ENCODE measurements at regions not wholly inside any gene's neighbourhood (a gene's known extent, or its start where the extent isn't known, plus 50 kb on each side); places are given as distances from the start of the nearest gene placed in this dataset.

DNA sequence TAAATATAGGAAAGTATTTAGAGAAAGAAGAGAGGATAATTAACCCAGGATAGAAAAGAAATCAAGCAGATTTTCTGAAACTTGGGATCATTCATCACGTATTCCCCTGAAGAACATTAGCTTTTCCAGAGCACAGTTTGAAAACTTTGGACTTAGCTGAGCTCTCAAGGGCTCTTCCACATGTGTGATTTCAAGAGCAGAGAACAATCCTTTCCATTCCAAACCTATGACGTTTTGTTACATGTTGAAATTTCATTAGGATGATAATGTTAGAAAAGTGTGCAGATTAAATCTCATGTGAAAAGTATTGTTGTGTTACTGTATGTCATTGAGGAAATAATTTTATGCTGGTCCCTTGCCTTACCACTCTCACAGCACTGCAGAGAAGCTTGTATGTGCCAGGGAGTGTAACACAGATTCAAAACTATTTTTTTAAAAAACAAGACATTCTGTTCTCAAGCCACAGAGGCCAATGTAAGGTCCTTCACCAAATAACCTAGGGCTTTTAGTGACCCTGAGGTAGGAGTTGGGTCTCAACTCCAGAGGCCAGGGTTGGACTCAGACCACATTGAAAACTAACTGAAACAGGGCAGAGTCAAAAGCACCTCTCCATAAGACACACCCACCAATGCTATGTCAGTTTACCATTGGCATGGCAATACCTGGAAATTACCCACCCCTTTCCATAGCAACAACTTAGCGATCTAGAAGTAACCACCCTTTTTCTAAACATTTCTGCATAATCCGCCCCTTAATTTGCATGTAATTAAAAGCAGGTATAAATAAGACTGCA is 141.3 kb downstream of the ANXA5 start:
- no peaks in the 10 kb centered on the region for H3K4me1 Mint-ChIP-seq
- no peak for ATAC-seq (replicated peaks)

DNA sequence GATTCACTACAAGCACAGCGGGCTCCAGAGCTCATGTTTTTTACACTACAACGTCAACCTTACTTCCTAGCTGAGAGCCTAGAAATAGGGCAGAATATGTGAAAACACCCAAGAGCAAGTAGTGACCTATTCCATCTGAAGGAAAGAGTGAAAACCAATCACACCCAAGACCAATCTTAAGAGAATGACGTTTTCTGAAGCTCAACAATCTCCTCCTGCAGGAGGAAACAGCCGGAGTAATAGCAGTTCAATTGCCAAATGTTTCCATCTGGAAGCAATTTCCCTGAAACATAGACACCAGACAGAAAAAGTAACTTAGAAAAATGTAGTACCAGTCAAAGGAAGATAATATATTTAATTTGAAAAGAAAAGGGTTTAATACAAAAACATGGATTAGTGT is 142.4 kb downstream of the ANXA5 start:
- H3K36me3 Mint-ChIP-seq (ENCODE audit: low read depth), result no peaks in the 10 kb centered on the region
- ATAC-seq (replicated peaks), result no peak
- H3K27ac Mint-ChIP-seq, result no peak overlapping the region
- no peaks in the 10 kb centered on the region for H3K9me3 Mint-ChIP-seq
- H3K27me3 Mint-ChIP-seq, result peaks cover 23% of the 10 kb centered on the region
- H3K4me3 Mint-ChIP-seq, result no peak overlapping the region
- no peaks in the 10 kb centered on the region for H3K4me1 Mint-ChIP-seq

More for the DNA sequence above, 141.3 kb downstream of the ANXA5 start:
- H3K36me3 Mint-ChIP-seq (ENCODE audit: low read depth), result no peaks in the 10 kb centered on the region
- H3K4me3 Mint-ChIP-seq, result no peak overlapping the region
- no peak overlapping the region for H3K27ac Mint-ChIP-seq
- H3K9me3 Mint-ChIP-seq, result no peaks in the 10 kb centered on the region
- H3K27me3 Mint-ChIP-seq, result peaks cover 22% of the 10 kb centered on the region

DNA sequence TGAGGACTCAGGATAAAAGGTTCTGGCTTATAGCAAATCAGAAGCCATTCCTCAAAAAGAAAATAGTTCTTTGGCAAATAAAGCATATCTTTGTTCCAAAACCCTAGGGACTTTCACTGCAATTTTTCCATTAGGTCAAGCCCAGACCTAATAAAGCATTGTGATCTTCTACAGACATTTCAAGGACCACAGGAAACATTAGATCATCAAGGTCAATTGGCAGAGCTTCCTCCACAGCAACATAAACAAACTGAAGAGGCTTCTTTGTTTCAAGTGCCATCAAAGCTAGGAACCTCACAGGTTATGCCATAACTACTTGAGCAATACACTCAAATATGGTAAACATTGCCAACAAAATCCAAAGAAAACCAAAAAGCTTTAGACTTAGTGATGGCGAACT is 144.9 kb downstream of the ANXA5 start:
- Mint-ChIP-seq H3K27me3 (peaks cover 37% of the 10 kb centered on the region), H3K27ac (no peak overlapping the region), H3K4me3 (no peak overlapping the region), H3K36me3 (ENCODE audit: low read depth) (no peaks in the 10 kb centered on the region), H3K9me3 (no peaks in the 10 kb centered on the region), H3K4me1 (no peaks in the 10 kb centered on the region)
- no peak for ATAC-seq (replicated peaks)

- Mint-ChIP-seq H3K27ac (no peak overlapping the region), H3K4me1 (no peaks in the 10 kb centered on the region), H3K4me3 (no peak overlapping the region), H3K36me3 (ENCODE audit: low read depth) (no peaks in the 10 kb centered on the region), H3K27me3 (peaks cover 36% of the 10 kb centered on the region), H3K9me3 (peaks cover 4% of the 10 kb centered on the region)
- ATAC-seq (replicated peaks), result no peak
Observed at GRCh38 chr4:121551271-121551670, 145.5 kb downstream of the ANXA5 start.

DNA sequence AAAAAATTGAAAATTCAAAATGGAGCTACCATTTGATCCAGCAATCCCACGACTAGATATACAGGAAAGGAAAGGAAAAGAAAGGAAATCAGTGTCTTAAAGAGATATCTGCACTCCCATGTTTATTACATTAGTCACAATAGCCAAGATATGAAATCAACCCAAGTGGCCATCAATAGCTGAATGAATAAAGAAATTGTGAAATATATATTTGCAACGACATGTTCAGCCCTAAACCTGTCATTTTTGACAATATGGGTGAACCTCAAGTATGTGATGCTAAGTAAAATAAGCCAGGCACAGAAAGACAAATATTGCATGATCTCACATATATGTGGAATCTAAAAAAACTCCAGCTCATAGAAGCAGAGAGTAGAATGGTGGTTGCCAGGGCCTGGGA is 155.1 kb downstream of the ANXA5 start:
- peaks cover 4% of the 10 kb centered on the region for H3K27me3 Mint-ChIP-seq
- H3K4me1 Mint-ChIP-seq, result no peaks in the 10 kb centered on the region
- H3K27ac Mint-ChIP-seq, result no peak overlapping the region
- H3K36me3 Mint-ChIP-seq (ENCODE audit: low read depth), result no peaks in the 10 kb centered on the region
- peaks cover 2% of the 10 kb centered on the region for H3K9me3 Mint-ChIP-seq
- ATAC-seq (replicated peaks), result no peak
- no peak overlapping the region for H3K4me3 Mint-ChIP-seq

DNA sequence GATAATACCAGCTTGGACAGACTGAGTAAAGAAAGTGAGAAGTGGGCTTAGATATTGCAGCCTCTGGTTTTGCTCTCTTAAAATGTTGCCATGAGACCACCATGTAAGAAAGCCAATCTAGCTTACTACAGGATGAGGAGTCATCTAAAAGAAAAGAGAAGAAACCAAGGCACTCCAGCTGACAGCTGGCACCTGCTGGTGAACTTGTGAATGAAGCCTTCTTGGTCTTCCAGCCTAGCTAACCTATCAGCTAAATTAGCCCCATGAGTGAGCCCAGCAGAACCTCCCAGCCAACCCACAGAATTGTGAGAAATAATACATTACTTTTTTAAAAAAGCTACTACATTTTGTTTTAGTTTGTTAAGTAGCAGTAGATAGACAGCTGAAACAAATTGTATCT is 154.5 kb upstream of the QRFPR start:
- ATAC-seq (replicated peaks), result no peak
- Mint-ChIP-seq H3K27ac (no peak overlapping the region), H3K36me3 (ENCODE audit: low read depth) (no peaks in the 10 kb centered on the region)

DNA sequence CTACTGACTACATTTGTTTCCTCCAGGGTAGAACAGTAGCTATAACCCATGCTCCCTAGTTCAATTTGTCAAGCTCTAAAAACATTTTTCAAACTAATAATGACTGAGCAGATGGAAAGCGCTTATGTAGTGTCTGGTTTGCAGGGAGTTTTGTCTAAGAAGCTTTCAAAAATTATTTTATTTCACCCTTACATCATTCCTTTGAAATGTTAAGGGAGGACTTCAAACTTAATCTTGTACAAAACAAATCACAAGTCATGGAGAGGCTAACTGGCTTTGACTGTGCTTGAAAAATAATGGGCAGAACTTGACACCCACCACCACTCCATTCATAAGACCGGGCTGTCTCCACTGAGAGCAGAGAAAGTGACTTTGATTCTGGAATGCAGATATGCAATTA is 153.4 kb upstream of the QRFPR start:
- Mint-ChIP-seq H3K4me1 (peaks cover 5% of the 10 kb centered on the region), H3K9me3 (peaks cover 5% of the 10 kb centered on the region), H3K27me3 (peaks cover 34% of the 10 kb centered on the region), H3K36me3 (ENCODE audit: low read depth) (no peaks in the 10 kb centered on the region), H3K4me3 (no peak overlapping the region), H3K27ac (no peak overlapping the region)
- no peak for ATAC-seq (replicated peaks)

More for the DNA sequence above, 154.5 kb upstream of the QRFPR start:
- Mint-ChIP-seq H3K4me3 (no peak overlapping the region), H3K4me1 (peaks cover 5% of the 10 kb centered on the region), H3K27me3 (peaks cover 22% of the 10 kb centered on the region), H3K9me3 (peaks cover 5% of the 10 kb centered on the region)

GRCh38 chr4:121526509-121526908 is 145.7 kb upstream of the QRFPR start:
- Mint-ChIP-seq H3K27ac (no peak overlapping the region), H3K4me3 (no peak overlapping the region), H3K27me3 (peaks cover 42% of the 10 kb centered on the region), H3K4me1 (no peaks in the 10 kb centered on the region), H3K9me3 (no peaks in the 10 kb centered on the region), H3K36me3 (ENCODE audit: low read depth) (no peaks in the 10 kb centered on the region)
- ATAC-seq (replicated peaks), result no peak

- no peak for ATAC-seq (replicated peaks)
- Mint-ChIP-seq H3K4me3 (no peak overlapping the region), H3K36me3 (ENCODE audit: low read depth) (no peaks in the 10 kb centered on the region), H3K9me3 (no peaks in the 10 kb centered on the region), H3K27me3 (peaks cover 14% of the 10 kb centered on the region), H3K4me1 (no peaks in the 10 kb centered on the region), H3K27ac (no peak overlapping the region)
Observed at GRCh38 chr4:121519236-121519838, 138.5 kb upstream of the QRFPR start.

- no peak for ATAC-seq (replicated peaks)
- Mint-ChIP-seq H3K27ac (no peak overlapping the region), H3K9me3 (no peaks in the 10 kb centered on the region), H3K4me3 (no peak overlapping the region), H3K4me1 (no peaks in the 10 kb centered on the region), H3K36me3 (ENCODE audit: low read depth) (no peaks in the 10 kb centered on the region), H3K27me3 (peaks cover 5% of the 10 kb centered on the region)
Observed at GRCh38 chr4:121517241-121517640, 136.4 kb upstream of the QRFPR start.

GRCh38 chr4:121514443-121514842 is 133.6 kb upstream of the QRFPR start:
- H3K36me3 Mint-ChIP-seq (ENCODE audit: low read depth), result no peaks in the 10 kb centered on the region
- peaks cover 27% of the 10 kb centered on the region for H3K27me3 Mint-ChIP-seq

DNA sequence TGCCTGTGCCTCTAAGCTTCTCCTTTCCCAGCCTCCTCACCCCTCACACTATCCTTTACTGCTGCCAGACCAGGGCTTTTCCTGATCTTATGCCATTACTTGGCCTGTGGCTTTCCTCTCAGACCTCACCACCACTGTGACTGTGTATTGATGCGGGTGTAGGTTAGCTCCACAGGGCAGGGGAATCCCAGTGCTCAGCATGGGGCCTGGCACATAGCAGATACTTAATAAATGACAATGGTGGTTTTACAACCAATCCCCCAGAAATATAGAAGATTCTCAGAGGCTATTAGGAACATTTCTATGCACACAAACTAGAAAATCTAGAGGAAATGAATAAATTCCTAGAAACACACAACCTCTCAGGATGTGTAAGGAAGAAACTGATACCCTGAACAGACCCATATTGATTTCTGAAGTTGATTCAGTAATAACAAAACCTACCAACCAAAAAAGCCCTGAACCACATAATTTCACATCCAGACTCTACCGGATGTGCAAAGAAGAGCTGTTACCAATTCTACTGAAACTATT is 129.6 kb upstream of the QRFPR start:
- Mint-ChIP-seq H3K9me3 (no peaks in the 10 kb centered on the region), H3K4me3 (no peak overlapping the region), H3K4me1 (peaks cover 14% of the 10 kb centered on the region), H3K27ac (no peak overlapping the region), H3K27me3 (peaks cover 29% of the 10 kb centered on the region), H3K36me3 (ENCODE audit: low read depth) (no peaks in the 10 kb centered on the region)
- peak; percentile 88 for ATAC-seq (replicated peaks)

More at GRCh38 chr4:121514443-121514842, 133.6 kb upstream of the QRFPR start:
- Mint-ChIP-seq H3K4me1 (peaks cover 14% of the 10 kb centered on the region), H3K27ac (no peak overlapping the region), H3K4me3 (no peak overlapping the region), H3K9me3 (no peaks in the 10 kb centered on the region)
- ATAC-seq (replicated peaks), result no peak

DNA sequence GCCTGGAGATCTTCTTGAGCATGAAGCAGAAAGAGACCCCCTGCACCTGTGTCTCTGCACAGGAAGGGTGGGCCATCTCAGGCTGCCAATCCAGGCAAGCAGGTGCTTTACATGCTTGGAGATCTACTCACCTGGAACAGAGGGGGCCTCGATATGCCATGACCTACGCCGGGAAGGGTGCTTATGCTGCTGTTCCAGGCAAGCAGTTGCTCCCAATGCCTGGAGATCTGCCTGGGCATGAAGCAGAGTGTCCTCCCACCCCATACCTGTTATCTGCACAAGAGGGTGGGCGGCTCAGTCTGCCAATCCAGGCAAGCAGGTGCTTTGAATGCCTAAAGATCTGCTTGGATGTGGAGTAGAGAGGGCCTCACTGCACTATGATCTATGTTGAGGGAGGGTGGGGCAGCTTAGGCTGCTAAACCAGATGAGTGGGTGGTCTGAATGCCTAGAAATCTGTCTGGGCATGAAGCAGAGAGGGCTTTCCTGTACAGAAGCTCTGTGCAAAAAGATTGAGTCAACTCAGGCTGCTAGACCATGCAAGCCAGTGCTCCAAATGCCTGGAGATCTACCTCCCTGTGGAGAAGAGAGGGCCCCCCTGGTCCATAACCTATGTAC is 104.5 kb upstream of the QRFPR start:
- Mint-ChIP-seq H3K4me1 (no peaks in the 10 kb centered on the region), H3K27ac (no peak overlapping the region), H3K36me3 (ENCODE audit: low read depth) (no peaks in the 10 kb centered on the region), H3K27me3 (peaks cover 25% of the 10 kb centered on the region), H3K4me3 (no peak overlapping the region), H3K9me3 (no peaks in the 10 kb centered on the region)
- no peak for ATAC-seq (replicated peaks)

GRCh38 chr4:121484633-121485032 is 103.8 kb upstream of the QRFPR start:
- Mint-ChIP-seq H3K27ac (no peak overlapping the region), H3K4me1 (no peaks in the 10 kb centered on the region), H3K9me3 (no peaks in the 10 kb centered on the region), H3K4me3 (no peak overlapping the region), H3K36me3 (ENCODE audit: low read depth) (no peaks in the 10 kb centered on the region), H3K27me3 (peaks cover 25% of the 10 kb centered on the region)
- peak; percentile 59 for ATAC-seq (replicated peaks)

DNA sequence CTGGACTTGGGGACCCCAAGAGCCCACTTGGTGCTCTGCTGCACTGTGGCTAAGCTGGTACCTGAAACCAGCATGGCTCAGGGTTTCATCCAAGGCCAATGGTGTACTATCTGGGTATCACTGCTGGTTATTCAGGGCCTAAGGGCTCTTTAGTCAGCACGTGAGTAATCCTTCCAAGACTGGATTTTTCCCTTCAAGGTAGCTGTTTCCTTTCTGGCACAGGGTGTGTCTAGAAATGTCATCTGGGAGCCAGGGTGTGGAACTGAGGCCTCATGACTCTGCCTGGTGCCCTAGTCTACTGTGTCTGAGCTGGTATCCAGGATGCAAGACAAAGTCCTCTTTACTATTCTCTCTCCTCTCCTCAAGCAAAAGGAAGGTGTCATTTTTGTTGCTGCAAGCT is 99.0 kb upstream of the QRFPR start:
- Mint-ChIP-seq H3K36me3 (ENCODE audit: low read depth) (no peaks in the 10 kb centered on the region), H3K4me1 (no peaks in the 10 kb centered on the region), H3K4me3 (no peak overlapping the region), H3K9me3 (no peaks in the 10 kb centered on the region), H3K27me3 (peaks cover 13% of the 10 kb centered on the region), H3K27ac (no peak overlapping the region)
- ATAC-seq (replicated peaks), result no peak

All from activated T-helper 17 cell treated with anti-CD3 and anti-CD28 coated beads, Interleukin-2, amount 50 U/mL, for 72 hours (primary cell).